Erythroblast (primary cell): ENCODE measurements at regions not wholly inside any gene's neighbourhood (a gene's known extent, or its start where the extent isn't known, plus 50 kb on each side); places are given as distances from the start of the nearest gene placed in this dataset.

Experiments
- GATA1 ChIP-seq: IDR thresholded peaks from 2 replicates; pipeline ENCODE4 v1.6.1; 2011; ENCODE audit warnings: low read depth, mild to moderate bottlenecking, control low read depth, low read length, moderate library complexity
- POLR2A ChIP-seq: IDR thresholded peaks from 2 replicates; pipeline ENCODE4 v1.6.1; 2011; ENCODE audit warnings: mild to moderate bottlenecking, low read length

GRCh38 chr16:72530434-72530833 is 358.5 kb upstream of the PMFBP1 start:
- TF ChIP-seq POLR2A = no peak
- no peak for TF ChIP-seq GATA1
